ENCODE measurements at regions not wholly inside any gene's neighbourhood (a gene's known extent, or its start where the extent isn't known, plus 50 kb on each side); places are given as distances from the start of the nearest gene placed in this dataset.
"Not testable (repeated sequence)": the region's sequence is repeated elsewhere in the genome, so short reads cannot be mapped to it uniquely, and the experiment has no call there.

DNA sequence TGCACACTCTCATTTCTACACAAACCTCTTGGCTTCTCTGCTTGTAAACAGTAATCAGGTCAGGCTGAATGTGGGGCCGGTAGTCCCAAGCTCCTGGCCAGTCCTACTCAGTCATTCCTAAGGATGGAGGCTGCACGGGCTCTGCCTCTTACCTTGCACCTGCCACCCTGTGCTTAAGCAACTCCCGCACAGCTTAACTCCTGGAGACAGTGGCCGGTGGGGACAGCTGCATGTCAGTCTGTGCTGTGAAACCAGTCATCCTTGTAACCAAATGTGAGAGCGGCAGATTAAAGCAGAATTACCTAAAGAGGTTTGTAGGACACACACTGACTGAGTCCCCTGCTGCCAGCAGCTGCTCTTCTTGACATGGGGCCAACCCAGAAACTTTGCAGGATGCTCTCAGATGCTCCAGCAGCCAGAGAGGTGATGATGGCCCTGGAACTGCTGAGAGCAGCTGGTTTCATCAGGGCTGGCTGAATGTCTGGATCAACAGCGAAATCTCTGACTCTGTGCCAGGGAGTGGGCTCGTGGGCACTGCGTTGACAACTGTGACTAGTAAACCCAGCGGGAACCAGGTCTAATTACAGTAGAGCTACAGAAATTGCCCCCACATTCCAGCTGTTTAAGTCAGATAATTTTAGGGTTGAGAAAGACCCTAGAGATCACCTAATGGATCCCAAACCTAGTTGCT lies 123.7 kb downstream of the ANAPC4 start:
- H3K9ac ChIP-seq = no peak overlapping the region
- H3K4me3 ChIP-seq = no peak overlapping the region
- no peak for TF ChIP-seq Cebpa-rat (IDR thresholded peaks at IDR 0.05)
- peak overlapping the region in 2 of 11 experiments; percentile 8 to 15; a peak in 2 of 22 replicates for H3K4me2 ChIP-seq
- H3K36me3 ChIP-seq = no peaks in the 10 kb centered on the region
- peaks cover 0 to 7% (median 0%) of the 10 kb centered on the region in 10 experiments; a peak in 5 of 20 replicates for H3K4me1 ChIP-seq
- no peak overlapping the region for H3K27ac ChIP-seq
- peaks cover 11 to 27% (median 20%) of the 10 kb centered on the region in 11 experiments for H3K9me3 ChIP-seq (replicated peaks in 1 of 11)
- H3K27me3 ChIP-seq = no peaks in the 10 kb centered on the region
- no peaks in the 10 kb centered on the region for H4K20me1 ChIP-seq

DNA sequence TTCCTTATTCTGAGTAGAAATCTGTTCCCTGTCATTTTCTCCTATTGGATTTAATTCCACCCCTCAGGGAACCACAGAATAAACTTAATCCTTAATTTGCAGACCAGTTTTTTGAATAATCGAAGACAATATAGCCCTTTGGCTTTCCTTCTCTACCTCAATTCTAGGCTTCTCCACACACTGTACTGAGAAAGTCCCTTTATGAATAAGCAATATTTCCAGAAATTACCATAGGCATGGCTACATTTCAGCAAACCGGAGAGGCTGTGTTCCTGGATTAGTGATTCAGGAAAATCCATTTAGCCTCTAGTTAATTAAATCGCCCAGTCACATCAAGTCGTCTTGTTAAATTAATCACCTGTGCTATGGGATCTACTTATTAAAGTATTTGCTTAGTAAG lies 125.1 kb downstream of the ANAPC4 start:
- TF ChIP-seq Cebpa-rat (IDR thresholded peaks at IDR 0.05) = no peak
- H3K4me1 ChIP-seq = peaks cover 0 to 7% (median 0%) of the 10 kb centered on the region in 10 experiments; a peak in 5 of 20 replicates
- H3K9ac ChIP-seq = no peak overlapping the region
- no peak overlapping the region for H3K27ac ChIP-seq
- H3K27me3 ChIP-seq = no peaks in the 10 kb centered on the region
- H3K4me3 ChIP-seq = no peak overlapping the region
- peaks cover 18 to 27% (median 19%) of the 10 kb centered on the region in 11 experiments for H3K9me3 ChIP-seq (replicated peaks in 1 of 11)
- H4K20me1 ChIP-seq = no peaks in the 10 kb centered on the region
- no peaks in the 10 kb centered on the region for H3K36me3 ChIP-seq
- no peak overlapping the region for H3K4me2 ChIP-seq

DNA sequence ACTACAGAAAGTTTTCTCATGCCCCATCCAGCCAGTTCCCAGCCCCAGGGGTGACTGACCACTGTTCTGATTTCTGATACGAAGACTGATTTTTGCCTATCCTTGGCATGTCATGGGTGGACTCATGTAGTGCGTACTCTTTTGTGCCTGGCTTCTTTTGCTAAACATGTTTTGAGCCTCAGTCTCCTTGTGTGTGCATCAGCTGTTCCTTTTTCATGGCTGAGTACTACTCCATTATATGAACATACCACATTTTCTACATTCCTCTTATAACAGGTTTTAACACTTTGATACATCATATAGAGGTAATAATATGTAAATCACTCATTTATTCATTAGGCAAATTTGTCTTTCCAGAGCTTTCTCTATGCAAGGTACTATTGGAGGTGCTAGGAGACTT lies 126.7 kb downstream of the ANAPC4 start:
- Histone ChIP-seq H3K9ac (no peak overlapping the region), H3K4me1 (peaks cover 0 to 7% (median 0%) of the 10 kb centered on the region in 10 experiments; a peak in 5 of 20 replicates), H3K27ac (no peak overlapping the region), H4K20me1 (no peaks in the 10 kb centered on the region), H3K9me3 (replicated peaks in 1 of 11) (peaks cover 18 to 27% (median 19%) of the 10 kb centered on the region in 11 experiments), H3K27me3 (no peaks in the 10 kb centered on the region), H3K4me2 (no peak overlapping the region), H3K4me3 (no peak overlapping the region), H3K36me3 (no peaks in the 10 kb centered on the region)
- no peak for TF ChIP-seq Cebpa-rat (IDR thresholded peaks at IDR 0.05)

DNA sequence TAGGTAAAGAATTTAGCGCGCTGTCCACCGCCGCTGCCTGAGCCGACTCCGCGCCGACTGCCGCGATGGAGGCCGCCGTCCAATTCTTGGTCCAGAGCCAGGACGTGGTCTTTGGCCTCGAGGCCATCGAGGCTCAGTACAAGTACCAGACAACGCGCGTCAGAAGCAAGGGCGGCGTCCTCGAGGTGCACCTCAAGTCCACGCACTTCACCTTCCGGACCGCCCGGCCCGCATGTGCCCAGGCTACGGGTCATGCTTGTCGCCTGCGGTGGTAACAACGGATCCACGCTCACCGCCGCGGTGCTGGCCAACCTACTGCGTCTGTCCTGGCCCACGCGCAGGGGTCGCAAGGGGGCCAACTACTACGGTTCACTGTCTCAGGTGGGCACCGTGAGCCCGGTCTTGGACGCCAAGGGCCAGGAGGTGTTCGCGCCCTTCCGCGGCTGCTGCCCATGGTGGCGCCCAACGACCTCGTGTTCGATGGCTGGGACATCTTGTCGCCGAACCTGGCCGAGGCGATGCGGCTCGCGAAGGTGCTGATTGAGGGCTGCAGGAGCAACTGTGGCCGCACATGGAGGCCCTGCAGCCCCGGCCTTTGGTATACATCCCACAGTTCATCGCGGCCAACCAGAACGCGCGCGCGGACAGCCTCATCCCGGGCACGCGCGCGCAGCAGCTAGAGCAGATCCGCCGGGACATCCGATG lies 128.0 kb downstream of the ANAPC4 start:
- TF ChIP-seq Cebpa-rat (IDR thresholded peaks at IDR 0.05) = no peak
- Histone ChIP-seq H4K20me1 (no peaks in the 10 kb centered on the region), H3K9me3 (replicated peaks in 1 of 11) (peaks cover 18 to 27% (median 19%) of the 10 kb centered on the region in 11 experiments), H3K27ac (no peak overlapping the region), H3K4me1 (peaks cover 0 to 7% (median 0%) of the 10 kb centered on the region in 10 experiments; a peak in 5 of 20 replicates), H3K4me2 (no peak overlapping the region), H3K9ac (no peak overlapping the region), H3K36me3 (no peaks in the 10 kb centered on the region), H3K4me3 (no peak overlapping the region), H3K27me3 (no peaks in the 10 kb centered on the region)

DNA sequence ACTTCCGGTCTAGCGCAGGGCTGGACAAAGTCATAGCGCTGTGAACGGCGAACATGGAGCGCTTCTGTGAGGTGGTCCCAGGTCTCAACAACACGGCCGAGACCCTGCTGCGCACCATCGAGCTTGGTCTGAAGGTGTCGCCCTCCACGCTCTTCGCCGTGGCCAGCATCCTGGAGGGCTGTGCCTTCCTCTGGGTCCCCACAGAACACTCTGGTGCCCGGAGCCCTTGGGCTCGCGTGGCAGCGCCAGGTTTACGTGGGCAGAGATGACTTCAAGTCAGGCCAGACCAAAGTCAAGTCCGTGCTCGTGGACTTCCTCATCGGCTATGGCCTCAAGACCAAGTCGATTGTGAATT lies 128.6 kb downstream of the ANAPC4 start:
- no peak for TF ChIP-seq Cebpa-rat (IDR thresholded peaks at IDR 0.05)
- peaks cover 18 to 27% (median 19%) of the 10 kb centered on the region in 11 experiments for H3K9me3 ChIP-seq (replicated peaks in 1 of 11)
- no peak overlapping the region for H3K4me2 ChIP-seq
- no peaks in the 10 kb centered on the region for H4K20me1 ChIP-seq
- H3K36me3 ChIP-seq = no peaks in the 10 kb centered on the region
- no peaks in the 10 kb centered on the region for H3K27me3 ChIP-seq
- peaks cover 0 to 6% (median 0%) of the 10 kb centered on the region in 10 experiments; a peak in 5 of 20 replicates for H3K4me1 ChIP-seq
- no peak overlapping the region for H3K9ac ChIP-seq
- no peak overlapping the region for H3K4me3 ChIP-seq
- H3K27ac ChIP-seq = no peak overlapping the region

DNA sequence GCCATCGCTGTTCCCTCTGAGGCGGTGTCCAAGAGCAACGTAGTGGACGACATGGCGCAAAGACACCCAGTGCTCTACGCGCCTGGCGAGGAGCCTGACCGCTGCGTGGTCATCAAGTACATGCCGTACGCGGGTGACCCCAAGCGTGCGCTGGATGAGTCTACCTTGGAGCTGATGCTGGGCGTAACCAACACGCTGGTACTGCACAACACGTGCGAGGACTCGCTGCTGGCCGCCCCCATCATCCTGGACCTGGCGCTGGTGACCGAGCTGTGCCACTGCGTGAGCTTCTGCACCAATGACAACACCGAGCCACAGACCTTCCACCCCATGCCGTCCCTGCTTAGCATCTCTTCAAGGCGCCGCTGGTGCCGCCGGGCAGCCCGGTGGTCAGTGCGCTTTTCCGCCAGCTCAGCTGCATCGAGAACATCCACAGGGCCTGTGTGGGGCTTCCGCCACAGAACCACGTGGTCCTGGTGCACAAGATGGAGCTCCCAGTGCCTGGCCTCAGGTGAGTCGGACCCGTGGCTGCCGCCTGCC lies 129.0 kb downstream of the ANAPC4 start:
- Histone ChIP-seq H3K27ac (no peak overlapping the region), H3K27me3 (no peaks in the 10 kb centered on the region), H3K4me3 (no peak overlapping the region), H3K4me2 (no peak overlapping the region), H4K20me1 (no peaks in the 10 kb centered on the region), H3K36me3 (no peaks in the 10 kb centered on the region), H3K4me1 (peaks cover 0 to 1% (median 0%) of the 10 kb centered on the region in 10 experiments; a peak in 2 of 20 replicates), H3K9ac (no peak overlapping the region), H3K9me3 (replicated peaks in 1 of 11) (peaks cover 18 to 27% (median 19%) of the 10 kb centered on the region in 11 experiments)
- no peak for TF ChIP-seq Cebpa-rat (IDR thresholded peaks at IDR 0.05)

DNA sequence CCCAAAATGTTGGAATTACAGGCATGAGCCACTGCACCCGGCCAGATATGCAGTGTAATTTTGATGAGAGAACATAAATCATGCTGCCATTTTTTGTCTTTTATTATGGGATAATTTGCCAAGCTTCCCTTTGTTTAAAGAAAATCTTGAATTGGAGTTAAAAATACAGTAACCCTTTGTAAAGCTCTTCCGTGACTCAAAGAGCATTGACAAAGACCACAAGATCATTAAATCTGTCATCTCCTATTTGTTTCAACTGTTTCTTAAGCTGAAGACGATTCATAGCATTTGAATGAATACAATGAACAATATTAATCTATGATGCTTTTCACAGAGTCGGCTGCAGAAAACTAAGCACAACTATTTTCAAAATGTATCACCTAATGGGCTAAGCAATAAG lies 132.6 kb downstream of the ANAPC4 start:
- Histone ChIP-seq H3K4me3 (no peak overlapping the region), H3K9ac (no peak overlapping the region), H3K27ac (no peak overlapping the region), H3K4me1 (no peaks in the 10 kb centered on the region), H3K9me3 (replicated peaks in 1 of 11) (peaks cover 17 to 20% (median 19%) of the 10 kb centered on the region in 11 experiments), H3K36me3 (no peaks in the 10 kb centered on the region), H4K20me1 (no peaks in the 10 kb centered on the region), H3K4me2 (no peak overlapping the region), H3K27me3 (no peaks in the 10 kb centered on the region)
- no peak for TF ChIP-seq Cebpa-rat (IDR thresholded peaks at IDR 0.05)

DNA sequence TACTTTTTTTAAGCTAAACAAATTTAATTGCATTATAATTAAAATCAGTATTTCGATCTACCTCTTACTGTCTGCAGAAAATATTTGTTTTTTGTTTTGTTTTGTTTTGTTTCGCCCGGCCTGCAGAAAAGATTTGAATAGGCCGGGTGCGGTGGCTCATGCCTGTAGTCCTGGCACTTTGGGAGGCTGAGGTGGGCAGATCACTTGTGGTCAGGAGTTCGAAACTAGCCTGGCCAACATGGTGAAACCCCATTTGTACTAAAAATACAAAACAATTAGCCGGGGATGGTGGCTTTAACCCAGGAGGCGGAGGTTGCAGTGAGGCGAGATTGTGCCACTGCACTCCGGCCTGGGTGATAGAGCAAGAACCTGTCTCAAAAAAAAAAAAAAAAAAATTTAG lies 134.8 kb downstream of the ANAPC4 start:
- H3K27ac ChIP-seq; H3K27me3 ChIP-seq; H3K4me2 ChIP-seq; H3K36me3 ChIP-seq; H3K9me3 ChIP-seq (replicated peaks in 1 of 11); H3K4me1 ChIP-seq; H3K9ac ChIP-seq; H3K4me3 ChIP-seq; H4K20me1 ChIP-seq: not testable (repeated sequence)

DNA sequence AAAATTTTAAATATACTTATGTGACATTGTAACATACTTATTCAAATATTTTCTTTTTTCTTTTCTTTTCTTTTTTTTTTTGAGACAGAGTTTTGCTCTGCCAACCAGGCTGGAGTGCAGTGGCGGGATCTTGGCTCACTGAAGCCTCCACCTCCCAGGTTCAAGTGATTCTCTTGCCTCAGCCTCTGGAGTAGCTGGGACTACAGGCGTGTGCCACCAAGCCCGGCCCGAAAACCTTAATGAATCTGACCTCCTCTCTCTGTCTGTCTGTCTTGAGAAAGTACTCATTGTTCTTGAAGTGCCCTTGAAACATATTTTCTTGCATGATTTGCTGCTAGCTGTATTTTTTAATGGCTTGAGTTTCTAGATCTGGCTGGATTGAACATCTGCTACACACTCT lies 136.8 kb downstream of the ANAPC4 start:
- Histone ChIP-seq H3K27me3 (no peaks in the 10 kb centered on the region), H3K9me3 (replicated peaks in 1 of 11) (no peaks in the 10 kb centered on the region), H3K27ac (no peak overlapping the region)

More for the DNA sequence above, 136.8 kb downstream of the ANAPC4 start:
- Histone ChIP-seq H4K20me1 (no peaks in the 10 kb centered on the region), H3K36me3 (no peaks in the 10 kb centered on the region), H3K4me1 (0 out of 20 replicates have a peak, but pooled peaks cover 0 to 3% (median 0%) of the 10 kb centered on the region in 10 experiments), H3K9ac (no peak overlapping the region), H3K4me3 (no peak overlapping the region), H3K4me2 (no peak overlapping the region)
- no peak for TF ChIP-seq Cebpa-rat (IDR thresholded peaks at IDR 0.05)

Measured in BLaER1 treated with 17β-estradiol and CSF1 and Interleukin-3, amounts not matched to agents 10 nM and 100 nM (cell line).